NAMALWA (cell line): ENCODE measurements at regions not wholly inside any gene's neighbourhood (a gene's known extent, or its start where the extent isn't known, plus 50 kb on each side); places are given as distances from the start of the nearest gene placed in this dataset.

Source experiments
- DNase-seq: peaks from one replicate; pipeline ENCODE4 v3.0.0-alpha.2; 2015; ENCODE audit warnings: low spot score

- no peak for DNase-seq
These were observed 1221.4 kb downstream of the VRK1 start for GRCh38 chr14:98018628-98019027.

- DNase-seq: no peak
These were observed 1225.6 kb downstream of the VRK1 start for GRCh38 chr14:98022541-98023520.

- no peak for DNase-seq
These were observed 1231.0 kb downstream of the VRK1 start for GRCh38 chr14:98028162-98028561.

GRCh38 chr14:98035396-98035795 is 1236.6 kb downstream of the BCL11B start:
- no peak for DNase-seq

- no peak for DNase-seq
These were observed 1234.2 kb downstream of the BCL11B start for GRCh38 chr14:98037831-98038230.

DNA sequence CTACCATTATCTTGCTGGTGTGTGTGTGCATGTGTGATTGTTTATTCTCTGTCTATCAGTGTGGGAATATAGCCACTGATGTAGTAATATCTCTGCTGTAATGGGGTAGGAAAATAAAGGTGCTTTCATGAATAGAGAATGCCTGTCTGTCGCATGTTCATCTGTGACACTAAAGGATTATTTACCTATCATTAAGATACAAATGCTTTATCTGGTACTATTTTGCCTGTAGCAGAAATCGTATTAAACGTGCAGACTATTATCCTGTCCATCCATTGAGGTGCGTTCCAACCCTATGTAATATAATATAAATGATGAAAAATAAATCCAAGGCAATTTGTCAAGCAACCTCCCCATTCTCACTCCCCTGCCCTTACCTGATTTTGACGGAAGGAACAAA is 1215.1 kb downstream of the BCL11B start:
- DNase-seq: no peak

DNA sequence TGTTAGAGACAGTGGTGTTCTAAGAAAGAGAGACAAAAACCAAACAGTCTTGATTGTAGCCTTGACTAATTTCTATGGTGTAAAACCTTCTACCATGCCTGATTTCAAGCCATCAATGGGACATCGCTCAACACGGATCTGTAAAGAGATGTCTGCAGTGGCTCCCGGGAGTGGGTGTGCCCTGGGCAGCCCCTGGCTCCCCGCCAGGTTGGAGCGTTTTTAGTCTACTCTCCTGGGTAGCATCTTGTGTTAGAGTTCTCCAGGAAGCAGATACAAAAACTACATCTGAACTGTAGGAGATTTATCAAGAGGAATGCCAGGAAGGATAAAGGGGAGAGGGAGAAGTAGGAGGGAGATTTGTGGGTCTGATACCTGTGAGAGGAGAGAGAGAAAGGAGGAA is 1212.9 kb downstream of the BCL11B start:
- no peak for DNase-seq

GRCh38 chr14:98062083-98062482 is 1209.9 kb downstream of the BCL11B start:
- no peak for DNase-seq

- DNase-seq: no peak
These were observed 1202.3 kb downstream of the BCL11B start for GRCh38 chr14:98069712-98070171.

DNA sequence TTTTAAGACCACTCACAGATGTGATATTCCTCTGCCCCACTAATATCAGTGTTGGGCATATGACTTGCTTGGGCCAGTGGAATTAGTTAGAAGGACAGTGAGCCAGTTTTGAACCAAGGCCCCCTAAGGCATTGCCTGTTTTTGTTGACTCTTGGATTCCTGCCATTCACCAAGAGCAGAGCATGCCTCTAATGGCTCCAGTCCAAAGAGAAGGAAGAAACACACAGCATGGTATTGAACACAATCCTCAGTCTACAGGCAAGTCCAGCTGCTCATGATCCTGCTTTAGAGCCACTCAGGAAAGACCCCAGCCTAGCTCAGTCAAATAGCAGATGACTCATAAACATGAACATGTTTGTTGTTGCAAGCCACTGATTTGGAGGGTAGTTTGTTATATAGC is 1201.5 kb downstream of the BCL11B start:
- no peak for DNase-seq

GRCh38 chr14:98074111-98074510 is 1197.9 kb downstream of the BCL11B start:
- DNase-seq: no peak

- no peak for DNase-seq
These were observed 1194.8 kb downstream of the BCL11B start for GRCh38 chr14:98077176-98077575.

- DNase-seq: no peak
These were observed 1189.2 kb downstream of the BCL11B start for GRCh38 chr14:98082833-98083232.

DNA sequence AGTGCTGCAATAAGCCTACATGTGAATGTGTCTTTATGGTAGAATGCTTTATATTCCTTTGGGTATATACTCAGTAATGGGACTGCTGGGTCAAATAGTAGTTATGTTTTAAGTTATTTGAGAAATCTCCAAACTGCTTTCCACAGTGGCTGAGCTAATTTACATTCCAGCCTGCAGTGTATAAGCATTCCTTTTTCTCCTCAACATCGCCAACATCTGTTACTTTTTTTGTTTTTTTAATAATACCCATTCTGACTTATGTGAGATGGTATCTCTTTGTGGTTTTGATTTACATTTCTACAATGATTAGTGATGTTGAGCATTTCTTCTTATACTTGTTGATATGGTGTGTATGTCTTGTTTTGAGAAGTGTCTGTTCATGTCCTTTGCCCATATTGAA is 1186.2 kb downstream of the BCL11B start:
- no peak for DNase-seq

DNA sequence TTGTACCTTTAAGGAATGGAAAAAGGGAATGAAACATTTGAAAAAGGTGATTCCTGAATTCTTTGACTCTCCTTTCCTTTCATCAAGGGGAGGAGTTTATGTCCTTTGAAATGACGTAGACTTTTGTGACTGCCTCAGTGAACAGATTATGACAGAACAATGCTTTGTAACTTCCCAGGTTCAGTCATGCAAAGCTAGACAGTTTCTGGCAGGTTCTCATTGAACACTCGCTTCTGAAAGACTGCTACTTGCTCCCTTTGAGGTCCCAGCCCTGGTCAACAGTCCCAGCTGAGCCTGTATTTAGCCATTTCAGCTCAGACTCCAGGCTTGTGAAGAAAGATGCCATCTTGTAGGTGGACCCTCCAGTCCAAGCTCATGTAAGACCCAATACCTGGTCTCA is 1178.9 kb downstream of the BCL11B start:
- DNase-seq: no peak

- DNase-seq: no peak
These were observed 1172.5 kb downstream of the BCL11B start for GRCh38 chr14:98099527-98099926.

DNA sequence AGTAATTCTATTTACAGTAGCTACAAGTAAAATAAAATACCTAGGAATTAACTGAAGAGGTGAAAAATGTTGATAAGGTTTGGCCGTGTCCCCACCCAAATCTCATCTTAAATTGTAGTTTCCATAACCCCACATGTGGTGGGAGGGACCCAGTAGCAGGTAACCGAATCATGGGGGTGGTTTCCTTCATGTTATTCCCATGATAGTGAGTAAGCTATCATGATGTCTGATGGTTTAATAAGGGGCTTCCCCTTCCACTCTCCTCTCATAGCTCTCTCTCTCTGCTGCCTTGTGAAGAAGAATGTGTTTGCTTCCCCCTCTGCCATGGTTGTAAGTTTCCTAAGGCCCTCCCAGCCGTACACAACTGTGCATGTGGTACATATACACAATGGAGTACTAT is 1170.7 kb downstream of the BCL11B start:
- DNase-seq: no peak

DNA sequence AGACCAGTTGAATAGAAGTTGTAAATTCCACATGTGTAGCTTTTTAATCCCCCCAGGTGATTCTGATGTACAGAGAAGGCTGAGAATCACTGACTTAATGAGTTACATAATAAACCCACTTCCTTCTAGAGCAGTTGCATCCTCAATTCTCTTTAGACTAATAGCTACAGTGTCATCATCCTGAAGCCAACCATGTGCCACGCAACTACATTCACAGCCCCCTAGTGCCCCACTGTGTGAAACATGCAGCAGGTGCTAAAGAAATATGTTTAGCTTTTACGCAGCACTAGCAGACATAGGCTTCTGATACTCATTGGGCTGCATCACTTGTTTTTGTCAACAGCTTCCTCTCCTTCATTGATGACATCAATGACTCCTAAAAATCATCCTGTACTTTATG is 1168.3 kb downstream of the BCL11B start:
- no peak for DNase-seq

GRCh38 chr14:98109326-98109725 is 1162.7 kb downstream of the BCL11B start:
- DNase-seq: no peak

DNA sequence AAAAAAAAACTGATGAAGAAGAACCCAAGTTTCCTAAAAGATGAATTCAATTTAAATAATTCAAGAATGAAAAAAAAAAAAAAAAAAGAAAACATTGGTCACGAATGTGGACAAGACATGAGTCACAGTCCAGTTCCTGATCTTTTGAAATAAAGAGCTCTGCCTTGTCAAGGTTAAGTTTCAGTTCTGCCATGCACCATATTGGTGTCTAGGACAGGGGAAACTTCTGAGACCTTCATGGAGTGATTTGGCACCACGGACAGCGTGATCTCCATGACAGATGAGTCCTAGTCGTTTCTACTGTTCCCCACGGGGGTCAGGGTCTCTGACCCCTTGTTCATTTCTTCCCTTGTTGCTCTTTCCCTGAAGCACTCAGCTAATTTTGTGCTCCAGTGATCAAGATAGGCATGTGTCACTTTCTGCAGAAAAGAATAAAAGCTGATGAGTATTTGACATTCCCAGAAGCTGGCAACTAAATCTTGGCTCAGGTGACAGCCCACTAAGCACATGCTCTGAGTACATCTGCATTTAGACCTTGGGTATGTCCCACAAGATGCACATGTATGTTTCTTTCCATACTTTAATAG is 1159.7 kb downstream of the BCL11B start:
- DNase-seq: no peak

GRCh38 chr14:98114122-98114895 is 1157.7 kb downstream of the BCL11B start:
- no peak for DNase-seq

GRCh38 chr14:98114946-98115345 is 1157.1 kb downstream of the BCL11B start:
- DNase-seq: no peak

DNA sequence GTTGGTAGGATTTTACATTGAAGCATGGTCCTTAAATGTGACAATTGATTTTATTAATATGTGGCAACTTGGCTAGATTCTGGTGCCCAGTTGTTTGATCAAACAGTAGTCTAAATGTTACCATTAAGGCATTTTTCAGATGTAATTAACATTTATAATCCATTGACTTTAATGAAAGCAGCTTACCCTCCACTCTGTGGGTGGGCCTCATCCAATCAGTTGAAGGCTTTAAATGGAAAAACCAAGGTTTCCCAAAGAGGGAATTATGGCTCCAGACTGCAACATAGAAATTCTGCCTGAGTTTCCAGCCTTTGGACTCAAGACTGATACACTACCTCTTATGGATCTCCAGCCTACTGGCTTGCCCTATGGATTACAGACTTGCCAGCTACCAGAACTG is 1153.2 kb downstream of the BCL11B start:
- no peak for DNase-seq
